B cell (primary cell): ENCODE measurements at regions not wholly inside any gene's neighbourhood (a gene's known extent, or its start where the extent isn't known, plus 50 kb on each side); places are given as distances from the start of the nearest gene placed in this dataset.

Experiments used
- ATAC-seq: fragments of 200-7000 bp; cut with Tn5 transposase; one replicate; pipeline ENCODE4 v1.10.0; 2021; ENCODE audit warnings: low read depth, mild to moderate bottlenecking, moderate number of reproducible peaks, moderate library complexity
- CTCF ChIA-PET: fragments of 350-600 bp; sonication (Branson Sonifier 250); formaldehyde crosslinking; loops from one replicate; lab custom pipeline; 2021; ENCODE audit warnings: antibody characterized with exemption, inconsistent platforms; lab: Charles Lee
- POLR2A ChIA-PET: fragments of 350-600 bp; sonication (Branson Sonifier 250); formaldehyde crosslinking; loops from one replicate; lab custom pipeline; 2021; ENCODE audit warnings: antibody characterized with exemption; lab: Charles Lee
- DNase-seq: peaks from one replicate; pipeline ENCODE4 v3.0.0; 2013
- H2AFZ ChIP-seq: 2 replicates; pipeline ENCODE4 v1.6.1; 2012; ENCODE audit warnings: mild to moderate bottlenecking, low read depth, low read length; ENCODE audit not compliant: insufficient read depth, poor library complexity, severe bottlenecking
- H3K27ac ChIP-seq, 2 donors: 1 replicate in 1 of 2; 2 replicates in 1 of 2; pipeline ENCODE4 v1.5.1; 2012 to 2013; ENCODE audit warnings: low read length in 2 of 2, mild to moderate bottlenecking in 2 of 2, moderate library complexity in 1 of 2
- H3K27me3 ChIP-seq, 4 experiments: fragments of 200-600 bp in 1 of 4; sonication (generic) in 1 of 4; replicated peaks in 1 of 4; 1 replicate in 2 of 4; 2 replicates in 2 of 4; pipeline versions ENCODE4 v1.6.1 to v1.7.0; 2013 to 2016; ENCODE audit warnings: low read length in 3 of 4, mild to moderate bottlenecking in 2 of 4, mixed read lengths in 1 of 4, moderate library complexity in 1 of 4; ENCODE audit not compliant: insufficient read depth in 4 of 4, control insufficient read depth in 3 of 4; ENCODE audit errors: control extremely low read depth in 1 of 4
- H3K36me3 ChIP-seq, 2 experiments: replicated peaks in 1 of 2; 1 replicate in 1 of 2; 2 replicates in 1 of 2; pipeline versions ENCODE4 v1.6.1 to v1.7.1; 2013; ENCODE audit warnings: low read length in 1 of 2; ENCODE audit not compliant: insufficient read depth in 2 of 2, control insufficient read depth in 1 of 2; ENCODE audit errors: control extremely low read depth in 1 of 2, extremely low read depth in 1 of 2
- H3K4me1 ChIP-seq, 2 donors: fragments of 200-600 bp in 1 of 2; sonication (generic) in 1 of 2; 1 replicate in 1 of 2; 2 replicates in 1 of 2; pipeline versions ENCODE4 v1.5.1 to v1.6.1; 2013 to 2017; ENCODE audit warnings: low read length in 2 of 2; ENCODE audit not compliant: control insufficient read depth in 2 of 2, insufficient read depth in 2 of 2
- H3K4me2 ChIP-seq: replicated peaks from 2 replicates; pipeline ENCODE3; 2012; ENCODE audit warnings: mild to moderate bottlenecking, low read depth, low read length; ENCODE audit not compliant: poor library complexity, severe bottlenecking
- H3K4me3 ChIP-seq, 5 experiments: fragments of 200-600 bp in 1 of 5; sonication (generic) in 1 of 5; 1 replicate in 3 of 5; 2 replicates in 2 of 5; pipeline versions ENCODE4 v1.5.1 to v1.7.0; 2011 to 2016; ENCODE audit warnings: low read length in 4 of 5, mild to moderate bottlenecking in 4 of 5, low read depth in 2 of 5, control low read depth in 1 of 5, moderate library complexity in 1 of 5; ENCODE audit not compliant: insufficient read depth in 1 of 5; ENCODE audit errors: control extremely low read depth in 1 of 5, extremely low read depth in 1 of 5
- H3K79me2 ChIP-seq: fragments of 200-600 bp; sonication (generic); one replicate; pipeline ENCODE4 v1.6.0; 2016; ENCODE audit warnings: low read length; ENCODE audit not compliant: control insufficient read depth, insufficient read depth
- H3K9ac ChIP-seq: fragments of 200-600 bp; sonication (generic); 2 replicates; pipeline ENCODE4 v1.6.1; 2017; ENCODE audit warnings: mild to moderate bottlenecking, low read length, moderate library complexity
- H3K9me3 ChIP-seq, 3 donors: one replicate each; pipeline versions ENCODE4 v1.6.1 to v1.7.1; 2013; ENCODE audit warnings: low read length in 2 of 3; ENCODE audit not compliant: control insufficient read depth in 2 of 3, insufficient read depth in 1 of 3; ENCODE audit errors: control extremely low read depth in 1 of 3
- H4K20me1 ChIP-seq: 2 replicates; pipeline ENCODE4 v1.6.0; 2012; ENCODE audit warnings: mild to moderate bottlenecking, low read length; ENCODE audit not compliant: insufficient read depth, control insufficient read depth, poor library complexity, severe bottlenecking
- H3K27ac Mint-ChIP-seq: one replicate; pipeline ENCODE4 v1.8.0; 2021; ENCODE audit warnings: mixed read lengths
- H3K27me3 Mint-ChIP-seq: one replicate; pipeline ENCODE4 v1.8.0; 2021; ENCODE audit warnings: mixed read lengths
- H3K4me1 Mint-ChIP-seq: one replicate; pipeline ENCODE4 v1.8.0; 2021; ENCODE audit warnings: mixed read lengths
- H3K4me3 Mint-ChIP-seq: one replicate; pipeline ENCODE4 v1.8.0; 2021; ENCODE audit warnings: mixed read lengths
- H3K9me3 Mint-ChIP-seq: one replicate; pipeline ENCODE4 v1.8.0; 2022; ENCODE audit warnings: mixed read lengths; ENCODE audit not compliant: insufficient read depth
- CTCF ChIP-seq: fragments of 200-600 bp; IDR thresholded peaks from one replicate; pipeline ENCODE4 v1.8.0; 2022; ENCODE audit warnings: antibody characterized with exemption, mild to moderate bottlenecking
- EZH2 ChIP-seq: IDR thresholded peaks from 2 replicates; pipeline ENCODE4 v1.6.1; 2012; ENCODE audit warnings: borderline replicate concordance, low read depth, mild to moderate bottlenecking, moderate library complexity, low read length; ENCODE audit not compliant: insufficient read depth, poor library complexity, severe bottlenecking
- WGBS: methylation state at CpG from one replicate; pipeline ENCODE4 v1.1.5; 2013; ENCODE audit warnings: missing lambda C conversion rate; ENCODE audit not compliant: insufficient coverage; 5-methylcytosine and 5-hydroxymethylcytosine counted together
- intact Hi-C: fragments of 100-400 bp; cut with micrococcal nuclease; formaldehyde crosslinking; loops from one replicate; pipeline ENCODE4 v1.10.0; 2022

GRCh38 chr6:71226151-71226550 is 62.5 kb upstream of the OGFRL1 start:
- CTCF ChIA-PET: no interaction called here

GRCh38 chr6:71228461-71229041 is 60.1 kb upstream of the OGFRL1 start:
- no peaks in the 10 kb centered on the region for H3K27me3 ChIP-seq
- H3K9ac ChIP-seq: no peak overlapping the region
- WGBS: 0% methylated on average over 1 of the region's 4 CpGs
- H4K20me1 ChIP-seq: no peaks in the 10 kb centered on the region
- H2AFZ ChIP-seq: peak overlapping the region; percentile 14
- CTCF ChIA-PET: interaction anchor here (1.9 kb wide), 1 partner anchor 38 kb away, joined by 4 read pairs; no protein-coding TSS in a partner anchor
- no peaks in the 10 kb centered on the region for H3K9me3 Mint-ChIP-seq
- H3K9me3 ChIP-seq: no peaks in the 10 kb centered on the region
- no peak overlapping the region for H3K4me3 Mint-ChIP-seq
- POLR2A ChIA-PET: no interaction called here
- no peaks in the 10 kb centered on the region for H3K27me3 Mint-ChIP-seq
- DNase-seq (no peak), ATAC-seq (no peak)
- peak overlapping the region; percentile 31 for H3K4me2 ChIP-seq
- H3K36me3 ChIP-seq: no peaks in the 10 kb centered on the region
- peaks cover 35% of the 10 kb centered on the region for H3K4me1 Mint-ChIP-seq
- H3K27ac ChIP-seq: no peak overlapping the region
- H3K4me1 ChIP-seq: peaks cover 7 to 23% of the 10 kb centered on the region in 2 donors
- H3K27ac Mint-ChIP-seq: no peak overlapping the region
- no peaks in the 10 kb centered on the region for H3K79me2 ChIP-seq
- H3K4me3 ChIP-seq: no peak overlapping the region
- no peak for TF ChIP-seq EZH2
- no peak for TF ChIP-seq CTCF
- intact Hi-C loops: no loop called here

More at GRCh38 chr6:71226151-71226550, 62.5 kb upstream of the OGFRL1 start:
- no peak overlapping the region for H3K9ac ChIP-seq
- H4K20me1 ChIP-seq: no peaks in the 10 kb centered on the region
- H3K27me3 Mint-ChIP-seq: no peaks in the 10 kb centered on the region
- POLR2A ChIA-PET: no interaction called here
- no peaks in the 10 kb centered on the region for H3K79me2 ChIP-seq
- H3K27ac ChIP-seq: no peak overlapping the region
- no peaks in the 10 kb centered on the region for H3K9me3 Mint-ChIP-seq
- DNase-seq (no peak), ATAC-seq (no peak)
- no CpG with 5 or more reads among the region's 1 CpG for WGBS
- no peak overlapping the region for H2AFZ ChIP-seq
- H3K27ac Mint-ChIP-seq: no peak overlapping the region
- peaks cover 23% of the 10 kb centered on the region for H3K4me1 Mint-ChIP-seq
- H3K4me1 ChIP-seq: peaks cover 7 to 16% of the 10 kb centered on the region in 2 donors
- H3K4me3 Mint-ChIP-seq: no peak overlapping the region
- no peak overlapping the region for H3K4me3 ChIP-seq
- H3K4me2 ChIP-seq: no peak overlapping the region
- no peaks in the 10 kb centered on the region for H3K36me3 ChIP-seq
- H3K9me3 ChIP-seq: no peaks in the 10 kb centered on the region
- intact Hi-C loops: no loop called here
- TF ChIP-seq CTCF (no peak), EZH2 (no peak)
- H3K27me3 ChIP-seq: no peaks in the 10 kb centered on the region
